GM12878 (cell line): ENCODE measurements at regions not wholly inside any gene's neighbourhood (a gene's known extent, or its start where the extent isn't known, plus 50 kb on each side); places are given as distances from the start of the nearest gene placed in this dataset.

Experiments
- ATAC-seq: fragments of 200-7000 bp; cut with Tn5 transposase; 3 replicates; pipeline ENCODE4 v1.9.1; 2020; ENCODE audit warnings: mild to moderate bottlenecking, moderate library complexity
- BruUV-seq: library from RNA; stranded (reverse); fragments of 400-500 nt; replicated peaks from 2 replicates; lab custom pipeline; 2021; lab: Mats Ljungman, UMichigan
- CTCF ChIA-PET: fragments of 300-600 bp; sonication (Branson Sonifier 250); formaldehyde crosslinking; extraction: SDS; loops from one replicate; lab custom pipeline; 2021; ENCODE audit warnings: inconsistent platforms; lab: Yijun Ruan, JAX
- POLR2A ChIA-PET: fragments of 350-600 bp; formaldehyde crosslinking; extraction: SDS; loops from one replicate; lab custom pipeline; 2021; ENCODE audit warnings: inconsistent platforms; lab: Charles Lee
- RAD21 ChIA-PET: fragments of 300-600 bp; sonication (Branson Sonifier 250); formaldehyde crosslinking; loops from one replicate; lab custom pipeline; 2023; ENCODE audit warnings: antibody characterized with exemption; ENCODE audit not compliant: unreplicated experiment; lab: Charles Lee
- SMC1A ChIA-PET: fragments of 300-600 bp; sonication (Branson Sonifier 250); formaldehyde crosslinking; loops from one replicate; lab custom pipeline; 2023; ENCODE audit not compliant: unreplicated experiment, uncharacterized antibody; lab: Charles Lee
- DNase-seq: peaks from one replicate; pipeline ENCODE4 v3.0.0-alpha.2; 2011; ENCODE audit warnings: low read depth, low spot score
- FAIRE-seq: peaks from 3 replicates; lab custom pipeline; 2011; peaks lifted over from hg19 to GRCh38; lab: Jason Lieb, UNC
- H2AFZ ChIP-seq: 2 replicates; pipeline ENCODE4 v1.6.0; 2011; ENCODE audit warnings: low read depth, low read length, control low read depth; ENCODE audit not compliant: control insufficient read depth
- H3K27ac ChIP-seq: 2 replicates; pipeline ENCODE4 v1.5.1; 2011; ENCODE audit warnings: control low read depth; ENCODE audit not compliant: control insufficient read depth, insufficient read depth
- H3K27me3 ChIP-seq, 2 experiments: replicated peaks in 1 of 2; 2 replicates each; pipeline versions ENCODE4 v1.6.0 to v1.6.1; 2011; ENCODE audit warnings: low read length in 1 of 2; ENCODE audit not compliant: control insufficient read depth in 2 of 2, insufficient read depth in 2 of 2
- H3K36me3 ChIP-seq, 2 experiments: 2 replicates each; pipeline ENCODE4 v1.5.1; 2011; ENCODE audit warnings: low read length in 1 of 2; ENCODE audit not compliant: control insufficient read depth in 2 of 2, insufficient read depth in 2 of 2
- H3K4me1 ChIP-seq: 2 replicates; pipeline ENCODE4 v1.6.1; 2011; ENCODE audit warnings: mild to moderate bottlenecking, low read length, moderate library complexity, mixed read lengths; ENCODE audit not compliant: control insufficient read depth, insufficient read depth
- H3K4me2 ChIP-seq: 2 replicates; pipeline ENCODE4 v1.6.0; 2011; ENCODE audit warnings: control low read depth; ENCODE audit not compliant: control insufficient read depth, insufficient read depth
- H3K4me3 ChIP-seq: fragments of 200-600 bp; sonication (generic); 2 replicates; pipeline ENCODE4 v1.5.1; 2016
- H3K79me2 ChIP-seq: 2 replicates; pipeline ENCODE4 v1.6.0; 2011; ENCODE audit warnings: low read length; ENCODE audit not compliant: control insufficient read depth, insufficient read depth
- H3K9ac ChIP-seq: 2 replicates; pipeline ENCODE4 v1.8.0; 2011; ENCODE audit warnings: low read length, control low read depth, mixed read lengths; ENCODE audit not compliant: control insufficient read depth, insufficient read depth
- H3K9me3 ChIP-seq: replicated peaks from 3 replicates; pipeline ENCODE4 v1.5.1; 2011; ENCODE audit warnings: mild to moderate bottlenecking, low read length; ENCODE audit not compliant: control insufficient read depth, insufficient read depth
- H4K20me1 ChIP-seq: 2 replicates; pipeline ENCODE4 v1.6.0; 2011; ENCODE audit not compliant: control insufficient read depth, insufficient read depth
- HCFC1 ChIP-seq: fragments of 150-350 bp; IDR thresholded peaks from 2 replicates; pipeline ENCODE4 v1.6.1; 2014; ENCODE audit warnings: low read length
- NR2C2 ChIP-seq: IDR thresholded peaks from 2 replicates; pipeline ENCODE4 v1.6.1; 2011; ENCODE audit warnings: borderline replicate concordance, low read depth; ENCODE audit not compliant: control insufficient read depth, insufficient read length
- ZNF207 ChIP-seq: fragments of 450-650 bp; IDR thresholded peaks from 2 replicates; pipeline ENCODE4 v1.6.1; 2014; ENCODE audit warnings: antibody characterized with exemption, mild to moderate bottlenecking, borderline replicate concordance
- WGBS: methylation state at CpG from one replicate; pipeline ENCODE4 v1.1.6; 2016; ENCODE audit warnings: low lambda C conversion rate; ENCODE audit not compliant: insufficient replicate concordance, insufficient coverage; ENCODE audit errors: missing lambda C conversion rate; 5-methylcytosine and 5-hydroxymethylcytosine counted together
- in situ Hi-C: fragments of 300-500 bp; cut with MboI; formaldehyde crosslinking; loops from 9 replicates; pipeline ENCODE4 v1.14.3; 2018; ENCODE audit warnings: mixed read lengths
- intact Hi-C: fragments of 100-400 bp; cut with micrococcal nuclease; formaldehyde crosslinking; loops from one replicate; pipeline ENCODE4 v1.14.2; 2022; ENCODE audit not compliant: unreplicated experiment
- TF ChIP-seq, protein P1 (sequence below): IDR thresholded peaks from 2 replicates; pipeline ENCODE4 v1.6.1; 2011; ENCODE audit warnings: borderline replicate concordance, low read depth, mild to moderate bottlenecking, moderate library complexity, low read length; ENCODE audit not compliant: insufficient read depth, poor library complexity, severe bottlenecking
- TF ChIP-seq, protein P2 (sequence below): fragments of 450-650 bp; IDR thresholded peaks from 2 replicates; pipeline ENCODE4 v1.6.1; 2017; ENCODE audit warnings: mild to moderate bottlenecking, low read depth, inconsistent platforms; ENCODE audit not compliant: poor library complexity, severe bottlenecking

DNA sequence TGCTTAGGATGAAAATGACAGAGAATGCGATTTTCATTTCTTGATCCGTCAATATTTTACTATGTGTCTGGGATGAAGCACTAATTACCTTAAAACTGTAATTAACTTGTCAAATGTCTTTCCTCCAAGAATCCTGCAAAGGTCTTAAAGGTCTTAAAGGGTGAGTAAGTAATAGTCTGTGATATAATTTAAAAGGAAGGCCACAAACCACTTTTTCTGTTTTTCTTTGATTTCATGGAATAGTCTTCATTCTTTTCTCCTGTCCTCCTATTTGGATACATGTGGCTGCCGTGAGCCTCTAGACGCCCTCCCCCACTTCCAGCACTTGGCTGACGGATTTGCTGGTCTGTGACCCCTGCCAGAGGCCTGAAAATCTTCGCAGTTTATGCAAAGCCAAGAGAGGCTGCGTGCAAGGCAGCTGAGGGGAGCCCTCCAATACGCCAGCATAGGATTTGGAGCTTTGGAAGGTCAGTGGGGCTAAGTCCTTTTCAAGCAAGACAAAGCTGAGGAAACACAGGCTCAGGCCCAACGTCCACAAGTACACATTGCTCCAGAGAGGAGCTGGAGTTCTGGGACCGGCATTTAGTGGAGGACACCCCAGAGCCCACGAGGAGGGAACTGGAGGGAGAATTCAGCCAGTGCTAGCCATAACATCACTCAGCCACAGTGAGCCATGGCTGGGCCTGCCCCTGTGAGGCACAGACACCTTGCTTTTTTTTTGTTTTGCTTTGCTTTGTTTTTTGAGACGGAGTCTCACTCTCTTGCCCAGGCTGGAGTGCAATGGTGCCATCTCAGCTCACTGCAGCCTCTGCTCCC, 382.6 kb downstream of the SMOC2 start:
- Histone ChIP-seq H3K36me3 (no peaks in the 10 kb centered on the region), H3K4me3 (no peak overlapping the region), H3K9me3 (no peaks in the 10 kb centered on the region; the same call in 2 of the 3 replicates), H3K27me3 (no peaks in the 10 kb centered on the region), H3K27ac (no peak overlapping the region), H2AFZ (no peak overlapping the region)
- 11% methylated on average over 12 of the region's 12 CpGs for WGBS
- in situ Hi-C loops = no loop called here
- SMC1A ChIA-PET = no interaction called here
- RAD21 ChIA-PET = no interaction called here
- POLR2A ChIA-PET = no interaction called here
- CTCF ChIA-PET = no interaction called here
- TF ChIP-seq ZNF207 (no peak), NR2C2 (no peak), HCFC1 (no peak)
- TF ChIP-seq, protein P1, sequence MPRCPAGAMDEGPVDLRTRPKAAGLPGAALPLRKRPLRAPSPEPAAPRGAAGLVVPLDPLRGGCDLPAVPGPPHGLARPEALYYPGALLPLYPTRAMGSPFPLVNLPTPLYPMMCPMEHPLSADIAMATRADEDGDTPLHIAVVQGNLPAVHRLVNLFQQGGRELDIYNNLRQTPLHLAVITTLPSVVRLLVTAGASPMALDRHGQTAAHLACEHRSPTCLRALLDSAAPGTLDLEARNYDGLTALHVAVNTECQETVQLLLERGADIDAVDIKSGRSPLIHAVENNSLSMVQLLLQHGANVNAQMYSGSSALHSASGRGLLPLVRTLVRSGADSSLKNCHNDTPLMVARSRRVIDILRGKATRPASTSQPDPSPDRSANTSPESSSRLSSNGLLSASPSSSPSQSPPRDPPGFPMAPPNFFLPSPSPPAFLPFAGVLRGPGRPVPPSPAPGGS = no peak
- TF ChIP-seq, protein P2, sequence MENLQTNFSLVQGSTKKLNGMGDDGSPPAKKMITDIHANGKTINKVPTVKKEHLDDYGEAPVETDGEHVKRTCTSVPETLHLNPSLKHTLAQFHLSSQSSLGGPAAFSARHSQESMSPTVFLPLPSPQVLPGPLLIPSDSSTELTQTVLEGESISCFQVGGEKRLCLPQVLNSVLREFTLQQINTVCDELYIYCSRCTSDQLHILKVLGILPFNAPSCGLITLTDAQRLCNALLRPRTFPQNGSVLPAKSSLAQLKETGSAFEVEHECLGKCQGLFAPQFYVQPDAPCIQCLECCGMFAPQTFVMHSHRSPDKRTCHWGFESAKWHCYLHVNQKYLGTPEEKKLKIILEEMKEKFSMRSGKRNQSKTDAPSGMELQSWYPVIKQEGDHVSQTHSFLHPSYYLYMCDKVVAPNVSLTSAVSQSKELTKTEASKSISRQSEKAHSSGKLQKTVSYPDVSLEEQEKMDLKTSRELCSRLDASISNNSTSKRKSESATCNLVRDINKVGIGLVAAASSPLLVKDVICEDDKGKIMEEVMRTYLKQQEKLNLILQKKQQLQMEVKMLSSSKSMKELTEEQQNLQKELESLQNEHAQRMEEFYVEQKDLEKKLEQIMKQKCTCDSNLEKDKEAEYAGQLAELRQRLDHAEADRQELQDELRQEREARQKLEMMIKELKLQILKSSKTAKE = no peak
- TF ChIP-seq, all 136 proteins: peak for 0
- no peak overlapping the region for H3K4me2 ChIP-seq
- no peaks in the 10 kb centered on the region for H3K4me1 ChIP-seq
- H3K79me2 ChIP-seq = no peaks in the 10 kb centered on the region
- intact Hi-C loops = no loop called here
- no TSS peak for BruUV-seq
- no peaks in the 10 kb centered on the region for H4K20me1 ChIP-seq
- ATAC-seq (no peak), DNase-seq (no peak), FAIRE-seq (no peak)
- no peak overlapping the region for H3K9ac ChIP-seq
